ENCODE measurements at regions not wholly inside any gene's neighbourhood (a gene's known extent, or its start where the extent isn't known, plus 50 kb on each side); places are given as distances from the start of the nearest gene placed in this dataset.

DNA sequence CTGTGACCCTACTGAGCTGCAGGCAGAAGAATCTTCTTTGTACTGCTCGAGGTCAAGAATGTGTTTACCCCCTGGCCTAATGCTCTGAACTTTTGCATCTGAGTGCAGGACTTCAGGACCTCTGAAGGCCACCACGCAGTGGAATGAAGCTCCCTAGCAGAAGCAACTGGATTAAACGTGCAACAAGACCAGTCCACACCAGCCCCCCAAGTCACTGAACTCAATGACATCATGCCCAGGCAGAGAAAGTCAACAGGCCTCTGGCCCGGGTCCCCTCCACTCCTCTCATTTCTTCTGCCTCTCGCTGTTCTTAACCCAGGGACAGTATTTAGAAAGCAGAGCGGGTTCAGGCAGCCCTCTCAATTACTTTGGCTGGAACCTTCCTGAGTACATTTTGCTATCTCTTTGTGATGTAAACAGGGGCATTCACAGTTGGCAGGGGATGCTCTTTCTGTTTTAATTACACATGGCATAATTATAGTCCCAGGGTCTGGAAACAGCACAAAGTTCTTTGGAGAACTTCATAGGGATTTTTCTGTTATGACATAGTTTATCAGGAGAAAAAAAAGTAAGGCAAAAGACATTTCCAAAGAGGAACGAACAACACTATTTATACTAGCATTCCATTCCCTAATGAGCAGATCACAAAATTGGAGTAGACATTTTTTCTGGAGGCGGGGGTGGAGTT, 108.2 kb upstream of the SPATA31D4 start:
- no peaks in the 10 kb centered on the region for H3K36me3 ChIP-seq (ENCODE audit: control insufficient read depth, insufficient read depth, low read length)
- H4K20me1 ChIP-seq (replicated peaks; ENCODE audit: control insufficient read depth, insufficient read depth, low read length), result no peaks in the 10 kb centered on the region
- FAIRE-seq (no peak), DNase-seq (ENCODE audit: extremely low read depth in 1 of 4, low spot score in 3 of 4) (no peak), ATAC-seq (no peak)
- H3K79me2 ChIP-seq (ENCODE audit: control insufficient read depth, insufficient read depth, low read length), result no peaks in the 10 kb centered on the region
- ChIA-PET POLR2A (no interaction called here), CTCF (ENCODE audit: low intra/inter-chr PET ratio) (no interaction called here)
- intact Hi-C loops (cut with micrococcal nuclease) (no loop called here), in situ Hi-C loops (cut with MboI) (no loop called here)
- no peak overlapping the region for H3K4me3 ChIP-seq
- H3K27me3 ChIP-seq (ENCODE audit: control insufficient read depth in 2 of 2, insufficient read depth in 2 of 2, low read length in 2 of 2), result no peaks in the 10 kb centered on the region
- no peak overlapping the region for H3K27ac ChIP-seq (ENCODE audit: extremely low read depth, low read depth, low read length)
- no TSS peak for BruUV-seq (replicated peaks)
- no peaks in the 10 kb centered on the region for H3K4me1 ChIP-seq (replicated peaks in 1 of 2; ENCODE audit: control insufficient read depth in 2 of 2, insufficient read depth in 2 of 2, low read length in 2 of 2)
- no peaks in the 10 kb centered on the region for H3K9me1 ChIP-seq (ENCODE audit: control insufficient read depth, insufficient read depth, low read length)
- no peaks in the 10 kb centered on the region for H3K9me3 ChIP-seq (replicated peaks; ENCODE audit: control insufficient read depth, insufficient read depth, low read depth, low read length)
- H3K4me2 ChIP-seq (ENCODE audit: insufficient read depth, low read length), result no peak overlapping the region
- H3K9ac ChIP-seq (ENCODE audit: insufficient read depth in 1 of 2, low read depth in 2 of 2, low read length in 2 of 2), result no peak overlapping the region
- H2AFZ ChIP-seq (ENCODE audit: low read depth, low read length), result no peak overlapping the region
- 0% methylated on average over 5 of the region's 8 CpGs for WGBS (ENCODE audit: insufficient coverage, low coverage, missing lambda C conversion rate)
- TF ChIP-seq HLTF (IDR thresholded peaks at IDR 0.05) (no peak), CBFB (CRISPR knock-in tag; IDR thresholded peaks at IDR 0.05) (no peak), SETDB1 (IDR thresholded peaks at IDR 0.05; ENCODE audit: low read length) (no peak), MTF1 (CRISPR knock-in tag; IDR thresholded peaks at IDR 0.05; ENCODE audit: borderline replicate concordance) (no peak), TEAD2 (tag; IDR thresholded peaks at IDR 0.05) (no peak), ELF4 (CRISPR knock-in tag; IDR thresholded peaks at IDR 0.05) (no peak), U2AF1 (optimal IDR thresholded peaks at IDR 0.05; ENCODE audit: low read depth, low read length) (no peak), TAF1 (IDR thresholded peaks at IDR 0.05; ENCODE audit: control insufficient read depth, extremely low read depth, insufficient read depth, low read length, severe bottlenecking) (no peak), NFXL1 (CRISPR knock-in tag; IDR thresholded peaks at IDR 0.05) (no peak)
- TF ChIP-seq, protein P1, sequence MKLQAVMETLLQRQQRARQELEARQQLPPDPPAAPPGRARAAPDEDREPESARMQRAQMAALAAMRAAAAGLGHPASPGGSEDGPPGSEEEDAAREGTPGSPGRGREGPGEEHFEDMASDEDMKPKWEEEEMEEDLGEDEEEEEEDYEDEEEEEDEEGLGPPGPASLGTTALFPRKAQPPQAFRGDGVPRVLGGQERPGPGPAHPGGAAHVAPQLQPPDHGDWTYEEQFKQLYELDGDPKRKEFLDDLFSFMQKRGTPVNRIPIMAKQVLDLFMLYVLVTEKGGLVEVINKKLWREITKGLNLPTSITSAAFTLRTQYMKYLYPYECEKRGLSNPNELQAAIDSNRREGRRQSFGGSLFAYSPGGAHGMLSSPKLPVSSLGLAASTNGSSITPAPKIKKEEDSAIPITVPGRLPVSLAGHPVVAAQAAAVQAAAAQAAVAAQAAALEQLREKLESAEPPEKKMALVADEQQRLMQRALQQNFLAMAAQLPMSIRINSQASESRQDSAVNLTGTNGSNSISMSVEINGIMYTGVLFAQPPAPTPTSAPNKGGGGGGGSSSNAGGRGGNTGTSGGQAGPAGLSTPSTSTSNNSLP (IDR thresholded peaks at IDR 0.05; ENCODE audit: borderline replicate concordance, low read depth, low read length), result no peak
- TF ChIP-seq, protein P2, sequence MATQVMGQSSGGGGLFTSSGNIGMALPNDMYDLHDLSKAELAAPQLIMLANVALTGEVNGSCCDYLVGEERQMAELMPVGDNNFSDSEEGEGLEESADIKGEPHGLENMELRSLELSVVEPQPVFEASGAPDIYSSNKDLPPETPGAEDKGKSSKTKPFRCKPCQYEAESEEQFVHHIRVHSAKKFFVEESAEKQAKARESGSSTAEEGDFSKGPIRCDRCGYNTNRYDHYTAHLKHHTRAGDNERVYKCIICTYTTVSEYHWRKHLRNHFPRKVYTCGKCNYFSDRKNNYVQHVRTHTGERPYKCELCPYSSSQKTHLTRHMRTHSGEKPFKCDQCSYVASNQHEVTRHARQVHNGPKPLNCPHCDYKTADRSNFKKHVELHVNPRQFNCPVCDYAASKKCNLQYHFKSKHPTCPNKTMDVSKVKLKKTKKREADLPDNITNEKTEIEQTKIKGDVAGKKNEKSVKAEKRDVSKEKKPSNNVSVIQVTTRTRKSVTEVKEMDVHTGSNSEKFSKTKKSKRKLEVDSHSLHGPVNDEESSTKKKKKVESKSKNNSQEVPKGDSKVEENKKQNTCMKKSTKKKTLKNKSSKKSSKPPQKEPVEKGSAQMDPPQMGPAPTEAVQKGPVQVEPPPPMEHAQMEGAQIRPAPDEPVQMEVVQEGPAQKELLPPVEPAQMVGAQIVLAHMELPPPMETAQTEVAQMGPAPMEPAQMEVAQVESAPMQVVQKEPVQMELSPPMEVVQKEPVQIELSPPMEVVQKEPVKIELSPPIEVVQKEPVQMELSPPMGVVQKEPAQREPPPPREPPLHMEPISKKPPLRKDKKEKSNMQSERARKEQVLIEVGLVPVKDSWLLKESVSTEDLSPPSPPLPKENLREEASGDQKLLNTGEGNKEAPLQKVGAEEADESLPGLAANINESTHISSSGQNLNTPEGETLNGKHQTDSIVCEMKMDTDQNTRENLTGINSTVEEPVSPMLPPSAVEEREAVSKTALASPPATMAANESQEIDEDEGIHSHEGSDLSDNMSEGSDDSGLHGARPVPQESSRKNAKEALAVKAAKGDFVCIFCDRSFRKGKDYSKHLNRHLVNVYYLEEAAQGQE (IDR thresholded peaks at IDR 0.05; ENCODE audit: borderline replicate concordance), result no peak
- TF ChIP-seq, protein P2 (CRISPR knock-in tag; IDR thresholded peaks at IDR 0.05; ENCODE audit: low read depth), result no peak
- TF ChIP-seq, protein P3, sequence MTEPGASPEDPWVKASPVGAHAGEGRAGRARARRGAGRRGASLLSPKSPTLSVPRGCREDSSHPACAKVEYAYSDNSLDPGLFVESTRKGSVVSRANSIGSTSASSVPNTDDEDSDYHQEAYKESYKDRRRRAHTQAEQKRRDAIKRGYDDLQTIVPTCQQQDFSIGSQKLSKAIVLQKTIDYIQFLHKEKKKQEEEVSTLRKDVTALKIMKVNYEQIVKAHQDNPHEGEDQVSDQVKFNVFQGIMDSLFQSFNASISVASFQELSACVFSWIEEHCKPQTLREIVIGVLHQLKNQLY (CRISPR knock-in tag; conservative IDR thresholded peaks at IDR 0.05), result no peak

Measured in K562 (cell line).